ENCODE measurements at regions not wholly inside any gene's neighbourhood (a gene's known extent, or its start where the extent isn't known, plus 50 kb on each side); places are given as distances from the start of the nearest gene placed in this dataset.
A peak's percentile ranks its signal among the peaks of the same experiment; 100 is the strongest.

GRCh38 chr13:37257706-37258105 lies 152.2 kb upstream of the CSNK1A1L start:
- no peak overlapping the region for H3K18ac ChIP-seq (ENCODE audit: low read depth in 1 of 2, low read length in 2 of 2)
- H3K27ac ChIP-seq (ENCODE audit: low read length, poor library complexity, severe bottlenecking), result no peak overlapping the region
- no peak overlapping the region for H2BK5ac ChIP-seq (ENCODE audit: low read depth, low read length, poor library complexity, severe bottlenecking)
- no peak overlapping the region for H4K8ac ChIP-seq (ENCODE audit: low read length)
- H3K79me1 ChIP-seq (replicated peaks; ENCODE audit: low read length, poor library complexity, severe bottlenecking), result no peaks in the 10 kb centered on the region
- no peak overlapping the region for H4K91ac ChIP-seq (ENCODE audit: low read length)
- H3K4me1 ChIP-seq (ENCODE audit: control insufficient read depth, insufficient read depth, low read depth, low read length), result no peaks in the 10 kb centered on the region
- no peak overlapping the region for H3K4me2 ChIP-seq (ENCODE audit: low read length, poor library complexity, severe bottlenecking)
- H3K4ac ChIP-seq (ENCODE audit: low read depth in 1 of 2, low read length in 2 of 2), result no peak overlapping the region
- no peak overlapping the region for H3K23ac ChIP-seq (ENCODE audit: low read length in 2 of 2)
- WGBS, result 62% methylated on average over 2 of the region's 2 CpGs
- peaks cover 24% of the 10 kb centered on the region for H3K9me3 ChIP-seq (ENCODE audit: control insufficient read depth, low read length)
- no peak overlapping the region for H2BK12ac ChIP-seq (ENCODE audit: low read length in 2 of 2)
- no peak overlapping the region for H2BK120ac ChIP-seq (ENCODE audit: low read depth, low read length)
- H2AK5ac ChIP-seq (ENCODE audit: low read length, severe bottlenecking), result no peak overlapping the region
- no peak overlapping the region for H2BK15ac ChIP-seq (ENCODE audit: low read depth, poor library complexity, severe bottlenecking)
- no peak overlapping the region for H2AFZ ChIP-seq (ENCODE audit: low read depth, low read length)
- H3K27me3 ChIP-seq (ENCODE audit: control insufficient read depth in 1 of 2, insufficient read depth in 1 of 2, low read length in 2 of 2), result no peaks in the 10 kb centered on the region
- no peak for DNase-seq
- no peaks in the 10 kb centered on the region for H3K36me3 ChIP-seq (ENCODE audit: control insufficient read depth in 1 of 2, insufficient read depth in 2 of 2, low read depth in 1 of 2, low read length in 2 of 2)
- no peak overlapping the region for H3K4me3 ChIP-seq (ENCODE audit: insufficient read depth in 1 of 2, low read depth in 1 of 2, low read length in 2 of 2)
- no peak overlapping the region for H3K9ac ChIP-seq (ENCODE audit: low read length)
- no peak overlapping the region for H3K14ac ChIP-seq (ENCODE audit: low read length in 2 of 2)

DNA sequence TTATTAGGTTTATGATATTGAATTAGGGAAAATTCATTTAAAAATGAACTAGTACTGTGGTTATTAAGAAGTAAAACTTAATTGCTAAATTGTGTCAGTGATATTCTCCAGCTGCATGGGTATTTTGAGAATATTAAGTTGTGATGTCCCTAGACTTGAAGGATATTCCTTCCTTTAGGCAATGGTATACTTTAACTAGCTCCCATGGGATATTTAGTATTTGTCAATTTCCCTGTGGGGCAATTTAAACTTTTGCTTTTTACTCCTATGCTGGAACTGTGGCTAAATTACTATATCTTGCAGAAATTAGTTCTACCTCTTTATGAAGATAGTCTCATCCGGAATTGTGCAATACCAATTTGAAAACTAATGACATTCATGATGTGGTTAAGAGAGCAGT lies 151.6 kb upstream of the CSNK1A1L start:
- no peak overlapping the region for H2BK120ac ChIP-seq (ENCODE audit: low read depth, low read length)
- no peak overlapping the region for H2AK5ac ChIP-seq (ENCODE audit: low read length, severe bottlenecking)
- H2BK5ac ChIP-seq (ENCODE audit: low read depth, low read length, poor library complexity, severe bottlenecking), result no peak overlapping the region
- H3K23ac ChIP-seq (ENCODE audit: low read length in 2 of 2), result no peak overlapping the region
- H3K36me3 ChIP-seq (ENCODE audit: control insufficient read depth in 1 of 2, insufficient read depth in 2 of 2, low read depth in 1 of 2, low read length in 2 of 2), result no peaks in the 10 kb centered on the region
- H3K27ac ChIP-seq (ENCODE audit: low read length, poor library complexity, severe bottlenecking), result no peak overlapping the region
- no CpG with 5 or more reads among the region's 1 CpG for WGBS
- no peaks in the 10 kb centered on the region for H3K27me3 ChIP-seq (ENCODE audit: control insufficient read depth in 1 of 2, insufficient read depth in 1 of 2, low read length in 2 of 2)
- peaks cover 24% of the 10 kb centered on the region for H3K9me3 ChIP-seq (ENCODE audit: control insufficient read depth, low read length)
- no peak overlapping the region for H2AFZ ChIP-seq (ENCODE audit: low read depth, low read length)
- H3K4me3 ChIP-seq (ENCODE audit: insufficient read depth in 1 of 2, low read depth in 1 of 2, low read length in 2 of 2), result no peak overlapping the region
- H3K9ac ChIP-seq (ENCODE audit: low read length), result no peak overlapping the region
- H2BK12ac ChIP-seq (ENCODE audit: low read length in 2 of 2), result no peak overlapping the region
- H2BK15ac ChIP-seq (ENCODE audit: low read depth, poor library complexity, severe bottlenecking), result no peak overlapping the region
- no peak overlapping the region for H3K14ac ChIP-seq (ENCODE audit: low read length in 2 of 2)
- H4K91ac ChIP-seq (ENCODE audit: low read length), result no peak overlapping the region
- H3K4me2 ChIP-seq (ENCODE audit: low read length, poor library complexity, severe bottlenecking), result no peak overlapping the region
- H4K8ac ChIP-seq (ENCODE audit: low read length), result no peak overlapping the region
- no peaks in the 10 kb centered on the region for H3K4me1 ChIP-seq (ENCODE audit: control insufficient read depth, insufficient read depth, low read depth, low read length)
- no peak overlapping the region for H3K4ac ChIP-seq (ENCODE audit: low read depth in 1 of 2, low read length in 2 of 2)
- no peak overlapping the region for H3K18ac ChIP-seq (ENCODE audit: low read depth in 1 of 2, low read length in 2 of 2)
- no peaks in the 10 kb centered on the region for H3K79me1 ChIP-seq (replicated peaks; ENCODE audit: low read length, poor library complexity, severe bottlenecking)
- DNase-seq, result no peak

- WGBS, result 78% methylated on average over 4 of the region's 4 CpGs
- H3K36me3 ChIP-seq (ENCODE audit: control insufficient read depth in 1 of 2, insufficient read depth in 2 of 2, low read depth in 1 of 2, low read length in 2 of 2), result no peaks in the 10 kb centered on the region
- no peak overlapping the region for H3K9ac ChIP-seq (ENCODE audit: low read length)
- H2BK5ac ChIP-seq (ENCODE audit: low read depth, low read length, poor library complexity, severe bottlenecking), result no peak overlapping the region
- no peak overlapping the region for H3K23ac ChIP-seq (ENCODE audit: low read length in 2 of 2)
- peak; percentile 9 for DNase-seq
- no peak overlapping the region for H2AFZ ChIP-seq (ENCODE audit: low read depth, low read length)
- H3K18ac ChIP-seq (ENCODE audit: low read depth in 1 of 2, low read length in 2 of 2), result no peak overlapping the region
- H3K4me3 ChIP-seq (ENCODE audit: insufficient read depth in 1 of 2, low read depth in 1 of 2, low read length in 2 of 2), result no peak overlapping the region
- H2BK120ac ChIP-seq (ENCODE audit: low read depth, low read length), result no peak overlapping the region
- H2BK15ac ChIP-seq (ENCODE audit: low read depth, poor library complexity, severe bottlenecking), result no peak overlapping the region
- no peak overlapping the region for H3K14ac ChIP-seq (ENCODE audit: low read length in 2 of 2)
- no peak overlapping the region for H3K27ac ChIP-seq (ENCODE audit: low read length, poor library complexity, severe bottlenecking)
- no peak overlapping the region for H3K4ac ChIP-seq (ENCODE audit: low read depth in 1 of 2, low read length in 2 of 2)
- H3K9me3 ChIP-seq (ENCODE audit: control insufficient read depth, low read length), result peaks cover 37% of the 10 kb centered on the region
- no peak overlapping the region for H2AK5ac ChIP-seq (ENCODE audit: low read length, severe bottlenecking)
- H3K4me2 ChIP-seq (ENCODE audit: low read length, poor library complexity, severe bottlenecking), result no peak overlapping the region
- no peak overlapping the region for H4K8ac ChIP-seq (ENCODE audit: low read length)
- H3K27me3 ChIP-seq (ENCODE audit: control insufficient read depth in 1 of 2, insufficient read depth in 1 of 2, low read length in 2 of 2), result no peaks in the 10 kb centered on the region
- no peaks in the 10 kb centered on the region for H3K4me1 ChIP-seq (ENCODE audit: control insufficient read depth, insufficient read depth, low read depth, low read length)
- H2BK12ac ChIP-seq (ENCODE audit: low read length in 2 of 2), result no peak overlapping the region
- H3K79me1 ChIP-seq (replicated peaks; ENCODE audit: low read length, poor library complexity, severe bottlenecking), result no peaks in the 10 kb centered on the region
- no peak overlapping the region for H4K91ac ChIP-seq (ENCODE audit: low read length)
Measured at GRCh38 chr13:37241786-37242185, 136.3 kb upstream of the CSNK1A1L start.

GRCh38 chr13:37230346-37230745 lies 124.9 kb upstream of the CSNK1A1L start:
- Histone ChIP-seq H3K23ac (ENCODE audit: low read length in 2 of 2) (no peak overlapping the region), H3K4ac (ENCODE audit: low read depth in 1 of 2, low read length in 2 of 2) (no peak overlapping the region), H3K4me3 (ENCODE audit: insufficient read depth in 1 of 2, low read depth in 1 of 2, low read length in 2 of 2) (no peak overlapping the region), H3K4me2 (ENCODE audit: low read length, poor library complexity, severe bottlenecking) (no peak overlapping the region), H3K4me1 (ENCODE audit: control insufficient read depth, insufficient read depth, low read depth, low read length) (no peaks in the 10 kb centered on the region), H2BK5ac (ENCODE audit: low read depth, low read length, poor library complexity, severe bottlenecking) (no peak overlapping the region), H3K18ac (ENCODE audit: low read depth in 1 of 2, low read length in 2 of 2) (no peak overlapping the region), H2AFZ (ENCODE audit: low read depth, low read length) (no peak overlapping the region), H2BK15ac (ENCODE audit: low read depth, poor library complexity, severe bottlenecking) (no peak overlapping the region), H2BK120ac (ENCODE audit: low read depth, low read length) (no peak overlapping the region), H2AK5ac (ENCODE audit: low read length, severe bottlenecking) (no peak overlapping the region), H3K36me3 (ENCODE audit: control insufficient read depth in 1 of 2, insufficient read depth in 2 of 2, low read depth in 1 of 2, low read length in 2 of 2) (no peaks in the 10 kb centered on the region), H4K8ac (ENCODE audit: low read length) (no peak overlapping the region), H3K27me3 (ENCODE audit: control insufficient read depth in 1 of 2, insufficient read depth in 1 of 2, low read length in 2 of 2) (no peaks in the 10 kb centered on the region), H3K9ac (ENCODE audit: low read length) (no peak overlapping the region), H3K27ac (ENCODE audit: low read length, poor library complexity, severe bottlenecking) (no peak overlapping the region), H4K91ac (ENCODE audit: low read length) (no peak overlapping the region), H3K14ac (ENCODE audit: low read length in 2 of 2) (no peak overlapping the region), H3K79me1 (replicated peaks; ENCODE audit: low read length, poor library complexity, severe bottlenecking) (no peaks in the 10 kb centered on the region), H3K9me3 (ENCODE audit: control insufficient read depth, low read length) (peaks cover 23% of the 10 kb centered on the region), H2BK12ac (ENCODE audit: low read length in 2 of 2) (no peak overlapping the region)
- DNase-seq, result no peak
